GM21360 (cell line): ENCODE measurements at regions not wholly inside any gene's neighbourhood (a gene's known extent, or its start where the extent isn't known, plus 50 kb on each side); places are given as distances from the start of the nearest gene placed in this dataset.
"Not testable (repeated sequence)": the region's sequence is repeated elsewhere in the genome, so short reads cannot be mapped to it uniquely, and the experiment has no call there.

Experiments
- ATAC-seq: cut with Tn5 transposase; IDR thresholded peaks from one replicate; pipeline ENCODE4 v1.9.1; 2021; ENCODE audit warnings: mild to moderate bottlenecking, moderate library complexity; ENCODE audit not compliant: unreplicated experiment

DNA sequence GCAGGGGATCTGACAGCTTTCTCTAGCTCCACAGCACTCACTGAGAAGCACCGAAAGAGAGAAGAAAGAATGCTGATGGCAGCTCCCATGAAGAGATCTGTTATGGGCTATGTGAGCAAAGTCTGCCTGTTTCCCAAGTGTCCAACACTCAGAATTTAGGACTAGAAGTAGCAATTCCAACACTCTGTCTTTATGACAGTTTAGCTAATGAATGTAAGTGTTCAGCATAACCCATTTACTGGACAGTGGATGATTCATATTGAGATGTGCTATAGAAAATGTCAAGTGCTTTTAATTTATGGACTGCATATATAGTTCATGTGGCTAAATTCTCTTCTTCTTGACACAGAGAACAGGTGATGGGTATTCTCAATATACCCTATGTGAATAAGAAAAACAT is 683.1 kb upstream of the ZNF608 start:
- no peak for ATAC-seq

DNA sequence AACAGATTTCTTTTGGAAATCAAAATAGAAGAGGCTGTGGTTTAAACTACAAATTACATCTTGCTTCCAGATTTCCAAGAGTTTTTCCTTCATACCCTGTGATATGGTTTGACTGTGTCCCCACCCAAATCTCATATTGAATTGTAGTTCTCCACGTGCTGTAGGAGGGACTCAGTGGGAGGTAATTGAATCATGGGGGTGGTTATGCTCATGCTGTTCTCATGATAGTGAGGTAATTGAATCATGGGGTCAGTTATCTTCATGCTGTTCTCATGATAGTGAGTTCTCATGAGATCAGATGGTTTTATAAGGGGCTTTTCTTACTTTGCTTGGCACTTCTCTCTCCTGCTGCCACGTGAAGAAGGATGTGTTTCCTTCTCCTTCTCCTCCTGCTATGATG is 687.0 kb upstream of the ZNF608 start:
- ATAC-seq, result no peak

- no peak for ATAC-seq
Measured at GRCh38 chr5:125439243-125439642, 692.8 kb upstream of the ZNF608 start.

- no peak for ATAC-seq
Measured at GRCh38 chr5:125440905-125441304, 694.5 kb upstream of the ZNF608 start.

GRCh38 chr5:125446986-125447385 is 700.5 kb upstream of the ZNF608 start:
- no peak for ATAC-seq

GRCh38 chr5:125450771-125451170 is 704.3 kb upstream of the ZNF608 start:
- no peak for ATAC-seq

DNA sequence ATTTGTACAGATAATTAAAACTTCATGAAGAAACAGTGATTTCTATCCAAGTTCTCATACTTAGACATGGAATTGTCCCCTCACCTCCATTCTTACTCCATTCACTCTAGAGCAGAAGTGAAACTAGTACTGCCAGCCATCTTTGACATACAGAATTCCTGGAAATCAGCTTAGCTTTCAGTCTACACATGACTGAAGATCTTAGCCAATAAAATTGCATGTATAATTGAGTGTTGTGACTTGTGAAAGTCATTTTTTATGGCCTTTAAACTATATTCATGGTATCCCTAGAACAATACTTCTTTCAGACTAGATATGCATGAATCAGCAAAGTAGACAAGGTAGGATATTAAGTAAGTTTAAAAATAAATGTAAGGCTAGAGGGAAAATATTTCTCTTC is 705.2 kb upstream of the ZNF608 start:
- no peak for ATAC-seq

DNA sequence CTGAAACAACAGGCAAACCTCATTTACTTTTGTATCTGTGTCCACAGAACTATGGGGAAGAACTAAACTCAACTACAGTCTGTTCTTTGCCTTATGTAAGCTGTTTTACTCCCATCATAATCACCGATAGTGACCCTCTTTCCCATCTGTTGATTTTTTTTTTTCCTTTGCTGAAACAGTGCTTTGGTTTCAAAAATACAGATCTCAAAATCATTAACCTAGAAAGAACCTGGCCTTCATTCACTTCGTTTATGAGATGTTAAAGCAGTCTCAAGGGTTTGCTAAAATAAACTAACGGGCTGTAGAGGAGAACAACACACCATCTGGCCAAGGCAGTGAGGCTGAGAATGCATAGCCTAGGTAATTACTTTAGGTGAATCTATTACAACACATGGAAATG is 706.6 kb upstream of the ZNF608 start:
- ATAC-seq, result no peak

GRCh38 chr5:125455041-125455440 is 708.6 kb upstream of the ZNF608 start:
- no peak for ATAC-seq

GRCh38 chr5:125456005-125456404 is 709.6 kb upstream of the ZNF608 start:
- ATAC-seq, result not testable (repeated sequence)

DNA sequence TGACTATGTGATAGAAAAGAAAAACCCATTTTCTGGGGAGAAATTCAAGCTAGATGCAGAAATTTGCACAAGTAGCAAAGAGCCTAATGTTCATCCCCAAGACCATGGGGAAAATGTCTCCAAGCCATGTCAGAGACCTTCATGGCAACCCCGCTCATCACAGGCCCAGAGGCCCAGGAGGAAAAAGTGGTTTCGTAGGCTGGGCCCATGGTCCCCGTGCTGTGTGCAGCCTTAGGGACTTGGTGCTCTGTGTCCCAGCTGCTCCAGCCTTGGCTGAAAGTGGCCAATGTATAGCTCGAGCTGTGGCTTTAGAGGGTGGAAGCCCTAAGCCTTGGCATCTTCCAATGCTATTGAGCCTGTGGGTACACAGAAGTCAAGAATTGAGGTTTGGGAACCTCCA is 711.2 kb upstream of the ZNF608 start:
- ATAC-seq, result no peak

- not testable (repeated sequence) for ATAC-seq
Measured at GRCh38 chr5:125458949-125459348, 712.5 kb upstream of the ZNF608 start.

- ATAC-seq, result no peak
Measured at GRCh38 chr5:125461641-125462072, 715.2 kb upstream of the ZNF608 start.

DNA sequence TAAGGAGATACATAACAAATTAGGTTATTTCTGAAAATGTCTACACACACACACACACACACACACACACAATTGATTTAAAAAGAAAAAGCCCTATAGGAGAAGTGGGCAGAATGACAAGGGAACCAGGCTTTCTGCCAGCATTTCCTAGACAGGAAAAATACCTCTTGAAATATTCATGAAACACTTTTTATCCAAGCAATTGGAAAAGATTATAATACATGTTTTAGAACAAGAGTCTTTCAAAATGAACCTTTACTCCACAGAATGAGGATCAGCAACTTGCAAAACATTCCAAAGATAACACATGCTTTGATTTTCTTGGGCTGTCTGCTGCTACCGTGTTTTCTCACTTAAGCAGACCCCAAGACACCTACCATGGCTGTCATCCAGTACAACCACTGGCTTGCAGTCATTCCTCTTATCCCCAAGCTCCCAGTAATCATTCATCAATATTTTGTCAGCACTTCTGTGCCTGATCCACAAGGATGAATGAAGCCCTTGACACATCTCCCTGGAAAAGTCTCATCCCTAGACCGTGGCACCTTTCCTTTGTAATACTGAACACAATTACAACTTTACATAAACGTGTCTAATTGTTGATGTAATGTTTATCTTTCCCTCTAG is 717.1 kb upstream of the ZNF608 start:
- ATAC-seq, result no peak

DNA sequence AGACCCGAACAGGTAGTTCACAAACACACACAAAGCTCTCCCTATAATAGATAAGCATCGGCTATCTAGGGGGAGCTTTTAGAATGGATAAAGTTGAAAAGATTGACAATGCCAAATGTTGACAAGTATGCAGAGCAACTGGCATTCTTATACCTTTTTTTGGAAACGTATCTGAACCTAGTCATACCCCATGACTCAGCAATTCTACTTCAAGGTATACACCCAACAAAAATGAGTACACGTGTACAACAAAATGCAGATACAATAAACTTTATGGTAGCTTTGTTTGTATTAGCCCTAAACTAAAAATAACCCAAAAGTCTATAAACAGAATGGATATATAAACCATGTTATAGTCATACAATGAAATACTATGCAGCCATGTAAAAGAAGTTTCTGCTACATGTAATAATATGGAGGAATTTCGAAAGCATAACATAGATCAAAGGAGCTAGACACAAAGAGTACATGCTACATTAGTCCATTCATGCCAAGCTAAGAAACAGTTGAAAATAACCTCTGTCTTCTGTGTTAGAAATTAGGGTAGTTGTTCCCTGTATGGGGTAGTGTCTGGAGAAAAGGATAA is 718.5 kb upstream of the ZNF608 start:
- no peak for ATAC-seq

- peak; percentile 54 for ATAC-seq
Measured at GRCh38 chr5:125465703-125466102, 719.3 kb upstream of the ZNF608 start.

- no peak for ATAC-seq
Measured at GRCh38 chr5:125467222-125467621, 720.8 kb upstream of the ZNF608 start.

DNA sequence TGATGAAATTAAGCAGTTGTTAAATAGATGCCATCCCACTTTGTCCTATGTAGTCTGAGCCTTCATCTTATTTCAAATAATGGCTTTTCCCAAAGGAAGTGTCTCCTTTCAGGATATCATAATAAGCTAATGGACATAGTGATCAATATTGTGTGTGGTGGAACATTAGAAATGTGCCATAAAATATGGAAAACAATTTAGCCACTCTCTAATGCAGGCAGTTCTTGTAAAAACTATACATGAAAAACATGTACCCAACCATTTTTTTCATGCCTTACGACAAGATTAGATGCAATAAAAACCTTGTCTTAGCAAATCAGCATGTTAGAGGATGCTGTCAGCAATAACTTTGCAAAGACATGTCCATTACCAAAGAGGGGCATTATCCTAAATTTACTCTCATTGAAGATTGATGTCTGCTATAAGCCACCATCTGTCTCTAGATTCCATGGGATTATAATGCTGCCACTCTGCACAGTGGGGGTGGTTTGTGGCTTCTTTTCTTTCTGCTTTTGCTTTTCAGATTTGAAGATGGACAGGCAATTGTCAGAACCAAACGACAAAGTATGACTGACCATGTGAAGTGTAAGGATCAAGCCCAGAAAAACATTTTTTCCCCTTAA is 724.0 kb upstream of the ZNF608 start:
- no peak for ATAC-seq

DNA sequence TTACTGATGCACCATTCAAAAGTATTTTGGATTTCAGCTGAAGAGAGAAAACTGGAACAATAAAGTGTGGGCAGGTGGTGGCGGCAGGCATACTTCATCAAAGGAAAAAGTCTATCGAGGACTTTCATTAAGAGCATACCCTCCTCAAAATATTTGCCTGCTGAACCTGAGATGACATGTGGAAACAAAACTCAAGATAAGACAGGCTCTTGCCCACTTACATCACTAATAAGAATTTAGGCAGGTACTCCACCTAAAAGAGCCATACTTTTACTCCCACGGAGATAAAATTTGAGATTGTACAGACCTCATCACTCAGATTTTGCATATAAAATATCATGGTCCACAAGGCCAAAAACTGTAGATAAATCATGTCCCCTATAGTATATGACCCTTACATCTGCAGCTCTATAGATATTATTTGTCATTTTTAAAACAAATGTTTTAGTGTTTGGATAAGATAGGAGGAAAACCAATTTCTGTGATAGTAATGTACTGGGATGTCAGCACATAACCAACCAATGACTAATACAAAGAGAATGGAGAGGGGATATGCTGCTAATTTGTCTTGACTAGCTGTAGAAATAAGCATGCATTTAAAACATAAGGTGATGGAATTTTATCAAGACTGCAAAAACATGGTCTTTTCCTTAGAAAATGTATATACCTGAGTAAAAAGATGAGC is 730.6 kb upstream of the ZNF608 start:
- no peak for ATAC-seq

DNA sequence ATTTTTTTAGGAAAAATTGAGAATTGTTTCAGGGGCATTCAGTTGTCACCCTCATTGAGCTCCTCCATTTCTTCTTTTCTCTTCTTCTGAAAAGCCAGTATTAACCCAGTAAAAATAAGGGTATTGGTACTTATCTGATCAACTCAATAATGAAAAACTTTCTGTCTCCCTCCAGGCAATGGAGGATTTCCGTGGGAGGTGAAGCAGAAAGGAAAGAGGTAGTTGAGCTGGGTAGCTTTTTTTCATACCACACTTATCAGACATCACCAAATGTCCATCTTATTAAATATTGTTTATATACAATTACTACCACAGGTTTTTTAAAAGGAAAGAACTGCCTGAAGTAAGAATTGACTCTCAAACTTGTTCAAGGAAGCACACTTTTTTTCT is 731.1 kb upstream of the ZNF608 start:
- ATAC-seq, result no peak

DNA sequence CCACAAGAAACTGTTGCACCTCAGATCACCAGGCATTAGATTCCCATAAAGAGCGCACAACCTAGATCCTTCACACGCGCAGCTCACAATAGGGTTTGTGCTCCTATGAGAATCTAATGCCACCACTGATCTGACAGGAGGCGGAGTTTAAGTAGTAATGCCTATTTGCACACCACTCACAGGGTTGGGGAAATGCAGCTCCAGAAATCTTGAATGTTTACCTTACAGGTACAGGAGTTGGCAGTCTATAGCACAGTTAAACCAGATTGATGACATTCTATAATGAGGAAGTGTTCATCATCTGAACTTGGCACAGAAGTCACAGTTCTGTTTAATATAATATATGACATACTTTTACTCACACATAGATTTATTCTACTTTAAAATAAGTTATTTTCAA is 732.2 kb upstream of the ZNF608 start:
- no peak for ATAC-seq

DNA sequence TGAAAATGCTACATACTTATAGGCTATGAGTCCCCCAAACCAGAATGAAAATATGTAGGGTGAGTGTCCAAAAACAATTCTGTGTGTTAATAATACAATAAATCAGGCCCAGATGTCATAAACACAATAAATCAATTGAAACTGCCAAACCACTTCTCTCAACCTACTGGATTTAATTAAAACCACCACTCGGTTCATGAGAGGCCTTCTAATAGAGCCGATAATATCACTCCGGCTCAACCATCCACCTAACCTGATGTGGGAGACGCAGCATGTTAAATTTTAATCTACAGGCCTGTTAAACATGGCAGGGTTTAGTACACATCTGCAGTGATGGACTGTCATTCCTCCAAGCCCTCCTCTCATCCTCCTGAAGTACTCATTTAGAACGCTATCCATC is 734.5 kb upstream of the ZNF608 start:
- no peak for ATAC-seq
